PC-3 (cell line): ENCODE measurements at regions not wholly inside any gene's neighbourhood (a gene's known extent, or its start where the extent isn't known, plus 50 kb on each side); places are given as distances from the start of the nearest gene placed in this dataset.

ENCODE experiments used
- ATAC-seq: fragments of 200-7000 bp; cut with Tn5 transposase; 2 replicates; pipeline ENCODE4 v1.9.1; 2020; ENCODE audit warnings: mild to moderate bottlenecking, moderate library complexity
- BruUV-seq: library from RNA; stranded (reverse); fragments of 400-500 nt; replicated peaks from 2 replicates; lab custom pipeline; 2021; lab: Mats Ljungman, UMichigan
- CTCF ChIA-PET: fragments of 300-600 bp; sonication (Branson Sonifier 250); formaldehyde crosslinking; loops from one replicate; lab custom pipeline; 2022; ENCODE audit warnings: antibody characterized with exemption; lab: Charles Lee
- POLR2A ChIA-PET: fragments of 300-600 bp; sonication (Branson Sonifier 250); formaldehyde crosslinking; loops from one replicate; lab custom pipeline; 2022; ENCODE audit warnings: antibody characterized with exemption; ENCODE audit not compliant: unreplicated experiment; lab: Charles Lee
- DNase-seq: peaks from one replicate; pipeline ENCODE4 v3.0.0-alpha.2; 2015
- H2AFZ ChIP-seq: fragments of 300-600 bp; sonication (generic); 2 replicates; pipeline ENCODE4 v1.6.0; 2016; ENCODE audit warnings: antibody characterized with exemption, low read length
- H3F3A ChIP-seq: fragments of 300-600 bp; sonication (generic); one replicate; pipeline ENCODE4 v1.6.0; 2017; ENCODE audit warnings: antibody characterized with exemption, low read length, control low read depth, mild to moderate bottlenecking; ENCODE audit not compliant: unreplicated experiment
- H3K27ac ChIP-seq: fragments of 300-600 bp; sonication (generic); 2 replicates; pipeline ENCODE4 v1.5.1; 2016; ENCODE audit warnings: mild to moderate bottlenecking, low read length
- H3K27me3 ChIP-seq: fragments of 300-600 bp; sonication (generic); 2 replicates; pipeline ENCODE4 v1.6.1; 2016; ENCODE audit warnings: low read length, mixed read lengths
- H3K36me3 ChIP-seq: fragments of 300-600 bp; sonication (generic); 2 replicates; pipeline ENCODE4 v1.6.1; 2016; ENCODE audit warnings: low read depth, mixed run types, low read length, mixed read lengths
- H3K4me1 ChIP-seq: fragments of 300-600 bp; sonication (generic); 2 replicates; pipeline ENCODE4 v1.5.1; 2016; ENCODE audit warnings: low read length; ENCODE audit not compliant: insufficient read depth
- H3K4me2 ChIP-seq: fragments of 300-600 bp; sonication (generic); 2 replicates; pipeline ENCODE4 v1.6.0; 2016; ENCODE audit warnings: low read length
- H3K4me3 ChIP-seq: fragments of 300-600 bp; sonication (generic); 2 replicates; pipeline ENCODE4 v1.5.1; 2016; ENCODE audit warnings: mild to moderate bottlenecking, low read length, mixed read lengths
- H3K79me2 ChIP-seq: fragments of 300-600 bp; sonication (generic); 2 replicates; pipeline ENCODE4 v1.6.1; 2017; ENCODE audit warnings: low read length, mixed read lengths
- H3K9ac ChIP-seq: fragments of 300-600 bp; sonication (generic); 2 replicates; pipeline ENCODE4 v1.6.0; 2016; ENCODE audit warnings: mild to moderate bottlenecking, low read length
- H3K9me2 ChIP-seq: fragments of 300-600 bp; sonication (generic); replicated peaks from 2 replicates; pipeline ENCODE4 v1.6.1; 2016; ENCODE audit warnings: mixed run types, low read length, mixed read lengths
- H3K9me3 ChIP-seq: fragments of 300-600 bp; sonication (generic); 2 replicates; pipeline ENCODE4 v1.6.1; 2016; ENCODE audit warnings: low read length, mixed read lengths
- H4K20me1 ChIP-seq: fragments of 300-600 bp; sonication (generic); 2 replicates; pipeline ENCODE4 v1.6.1; 2016; ENCODE audit warnings: low read length, mixed read lengths
- EZH2 ChIP-seq: fragments of 300-600 bp; sonication (generic); IDR thresholded peaks from one replicate; pipeline ENCODE4 v1.6.1; 2017; ENCODE audit warnings: antibody characterized with exemption, mild to moderate bottlenecking, low read length; ENCODE audit not compliant: unreplicated experiment
- EZH2phosphoT487 ChIP-seq: fragments of 300-600 bp; sonication (generic); IDR thresholded peaks from 2 replicates; pipeline ENCODE4 v1.6.1; 2018; ENCODE audit warnings: mild to moderate bottlenecking, antibody characterized with exemption, low read length, borderline replicate concordance
- intact Hi-C: fragments of 100-400 bp; cut with micrococcal nuclease; formaldehyde crosslinking; loops from 2 replicates; pipeline ENCODE4 v1.9.0; 2023
- TF ChIP-seq, protein P1 (sequence below): fragments of 300-600 bp; sonication (generic); conservative IDR thresholded peaks from 2 replicates; pipeline ENCODE4 v1.5.1; 2017; ENCODE audit warnings: antibody characterized with exemption, low read depth, mild to moderate bottlenecking, low read length

DNA sequence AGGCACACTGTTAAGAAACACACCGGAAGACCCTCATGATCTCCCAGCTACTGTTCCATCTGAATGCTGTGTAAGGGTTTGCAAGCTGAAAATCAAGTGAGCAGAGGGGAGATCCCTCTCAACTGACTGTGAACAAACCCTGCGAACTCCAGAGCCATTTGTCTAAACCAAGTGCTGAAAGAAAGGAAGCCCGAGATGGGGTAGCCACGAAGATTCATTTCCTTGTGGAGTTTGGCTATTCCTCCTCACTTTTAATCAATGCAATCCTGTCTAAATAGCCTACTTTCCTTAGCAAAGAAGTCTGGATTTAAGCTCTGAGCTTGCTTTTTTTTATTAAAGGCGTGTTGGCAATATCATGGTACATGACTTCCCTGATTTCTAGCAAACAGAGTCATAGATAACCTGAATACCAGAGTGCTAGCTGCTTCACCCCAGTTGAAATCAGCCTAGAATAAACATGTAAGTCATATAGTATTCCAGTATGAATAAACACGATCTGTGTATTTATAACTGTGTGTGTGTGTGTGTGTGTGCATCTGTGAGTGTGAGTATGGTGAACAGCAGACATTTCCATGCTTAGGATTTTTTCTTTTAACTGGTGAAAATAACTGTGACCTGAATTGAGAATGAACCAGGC, 365.2 kb downstream of the ZNF521 start:
- ChIA-PET POLR2A (interaction anchor here (0.6 kb wide), 1 partner anchor 49 kb away, joined by 6 read pairs; no protein-coding TSS in a partner anchor), CTCF (no interaction called here)
- H3K9ac ChIP-seq = no peak overlapping the region
- H3K9me2 ChIP-seq = no peaks in the 10 kb centered on the region
- H3F3A ChIP-seq = no peaks in the 10 kb centered on the region
- ATAC-seq (no peak), DNase-seq (no peak)
- intact Hi-C loops = no loop called here
- H3K4me1 ChIP-seq = no peaks in the 10 kb centered on the region
- no peak overlapping the region for H2AFZ ChIP-seq
- H3K36me3 ChIP-seq = no peaks in the 10 kb centered on the region
- H3K9me3 ChIP-seq = no peaks in the 10 kb centered on the region
- no peak overlapping the region for H3K27ac ChIP-seq
- H3K79me2 ChIP-seq = no peaks in the 10 kb centered on the region
- no peak overlapping the region for H3K4me2 ChIP-seq
- no peak for TF ChIP-seq EZH2
- no peak overlapping the region for H3K4me3 ChIP-seq
- BruUV-seq = no TSS peak
- no peaks in the 10 kb centered on the region for H4K20me1 ChIP-seq
- H3K27me3 ChIP-seq = peaks cover 54% of the 10 kb centered on the region

DNA sequence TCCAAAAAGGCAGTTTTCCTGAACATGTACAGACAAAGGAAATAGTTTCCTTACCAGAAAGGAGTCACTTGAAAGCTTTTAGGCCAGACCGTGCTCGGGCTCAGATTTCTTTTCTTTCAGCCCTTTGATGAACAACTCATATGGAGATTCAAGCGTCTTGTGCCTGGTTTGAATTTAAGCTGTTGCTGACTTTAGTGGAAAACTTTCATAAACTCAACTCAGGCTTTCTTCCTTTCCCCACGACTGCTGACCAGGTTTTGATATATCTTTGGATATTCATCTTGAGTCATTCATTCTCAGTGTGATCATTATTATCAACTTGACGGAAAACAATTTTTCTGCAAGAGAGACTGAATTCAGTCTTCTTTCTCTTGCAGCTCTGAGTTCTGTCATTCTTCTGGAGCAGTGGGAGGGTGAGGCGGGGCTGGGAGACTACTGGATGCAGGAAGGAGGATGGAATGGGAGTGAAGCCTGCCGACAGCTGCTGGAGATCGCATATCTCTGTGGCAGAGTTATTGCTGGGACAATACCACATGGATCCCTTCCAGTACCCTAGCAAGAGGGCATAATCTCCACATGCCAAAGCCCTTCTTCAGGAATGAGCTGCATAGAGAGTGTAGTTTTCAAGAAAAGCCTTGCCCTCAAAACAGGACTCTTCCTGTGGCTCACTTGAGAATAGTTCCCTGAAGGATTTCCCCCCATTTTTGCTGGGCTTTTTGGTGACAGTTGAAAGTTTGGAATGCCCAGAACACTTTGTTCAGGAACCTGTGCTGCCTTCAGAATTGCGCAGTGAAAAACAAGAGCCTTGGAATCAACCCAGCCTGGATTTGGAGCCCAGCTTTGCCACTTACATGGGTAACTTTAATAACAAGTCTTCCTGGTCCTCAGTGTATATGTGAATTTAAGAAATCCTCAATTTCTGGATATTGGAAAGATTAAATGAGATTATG, 364.4 kb downstream of the ZNF521 start:
- POLR2A ChIA-PET = no interaction called here
- intact Hi-C loops = no loop called here
- Histone ChIP-seq H3K4me3 (no peak overlapping the region), H3K4me1 (no peaks in the 10 kb centered on the region), H2AFZ (no peak overlapping the region), H3K9ac (no peak overlapping the region), H3K27me3 (peaks cover 46% of the 10 kb centered on the region), H3K9me3 (no peaks in the 10 kb centered on the region), H3K27ac (no peak overlapping the region), H3K4me2 (no peak overlapping the region), H3K9me2 (no peaks in the 10 kb centered on the region), H3K79me2 (no peaks in the 10 kb centered on the region), H3K36me3 (no peaks in the 10 kb centered on the region), H4K20me1 (no peaks in the 10 kb centered on the region), H3F3A (no peaks in the 10 kb centered on the region)
- BruUV-seq = no TSS peak
- DNase-seq (no peak), ATAC-seq (no peak)
- TF ChIP-seq EZH2phosphoT487 (no peak), EZH2 (no peak)
- TF ChIP-seq, protein P1, sequence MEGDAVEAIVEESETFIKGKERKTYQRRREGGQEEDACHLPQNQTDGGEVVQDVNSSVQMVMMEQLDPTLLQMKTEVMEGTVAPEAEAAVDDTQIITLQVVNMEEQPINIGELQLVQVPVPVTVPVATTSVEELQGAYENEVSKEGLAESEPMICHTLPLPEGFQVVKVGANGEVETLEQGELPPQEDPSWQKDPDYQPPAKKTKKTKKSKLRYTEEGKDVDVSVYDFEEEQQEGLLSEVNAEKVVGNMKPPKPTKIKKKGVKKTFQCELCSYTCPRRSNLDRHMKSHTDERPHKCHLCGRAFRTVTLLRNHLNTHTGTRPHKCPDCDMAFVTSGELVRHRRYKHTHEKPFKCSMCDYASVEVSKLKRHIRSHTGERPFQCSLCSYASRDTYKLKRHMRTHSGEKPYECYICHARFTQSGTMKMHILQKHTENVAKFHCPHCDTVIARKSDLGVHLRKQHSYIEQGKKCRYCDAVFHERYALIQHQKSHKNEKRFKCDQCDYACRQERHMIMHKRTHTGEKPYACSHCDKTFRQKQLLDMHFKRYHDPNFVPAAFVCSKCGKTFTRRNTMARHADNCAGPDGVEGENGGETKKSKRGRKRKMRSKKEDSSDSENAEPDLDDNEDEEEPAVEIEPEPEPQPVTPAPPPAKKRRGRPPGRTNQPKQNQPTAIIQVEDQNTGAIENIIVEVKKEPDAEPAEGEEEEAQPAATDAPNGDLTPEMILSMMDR = no peak
- CTCF ChIA-PET = no interaction called here

GRCh38 chr18:24988253-24988840, 363.6 kb downstream of the ZNF521 start:
- Histone ChIP-seq H3K27ac (no peak overlapping the region), H3K36me3 (no peaks in the 10 kb centered on the region), H2AFZ (no peak overlapping the region), H3K4me3 (no peak overlapping the region), H3K9me3 (no peaks in the 10 kb centered on the region), H3K27me3 (peaks cover 45% of the 10 kb centered on the region), H3F3A (no peaks in the 10 kb centered on the region), H3K4me1 (no peaks in the 10 kb centered on the region), H3K4me2 (no peak overlapping the region), H3K79me2 (no peaks in the 10 kb centered on the region), H3K9ac (no peak overlapping the region), H4K20me1 (no peaks in the 10 kb centered on the region), H3K9me2 (no peaks in the 10 kb centered on the region)
- TF ChIP-seq, protein P1 = no peak
- no peak for TF ChIP-seq EZH2
- TF ChIP-seq EZH2phosphoT487 = no peak
- intact Hi-C loops = no loop called here
- ChIA-PET POLR2A (no interaction called here), CTCF (no interaction called here)
- DNase-seq (no peak), ATAC-seq (no peak)
- BruUV-seq = no TSS peak
